Upper lobe of left lung (tissue), 6 donors: ENCODE measurements at regions not wholly inside any gene's neighbourhood (a gene's known extent, or its start where the extent isn't known, plus 50 kb on each side); places are given as distances from the start of the nearest gene placed in this dataset.
"Not testable (repeated sequence)": the region's sequence is repeated elsewhere in the genome, so short reads cannot be mapped to it uniquely, and the experiment has no call there.

Experiments used
- ATAC-seq, 2 donors: fragments of 200-7000 bp; cut with Tn5 transposase; one replicate each; pipeline ENCODE4 v1.9.1; 2022; ENCODE audit warnings: mild to moderate bottlenecking in 2 of 2, moderate library complexity in 2 of 2; ENCODE audit not compliant: low FRiP score in 2 of 2
- DNase-seq, 2 donors: peaks; one replicate each; pipeline ENCODE4 v3.0.0-alpha.2; 2019 to 2020
- H3K27ac ChIP-seq, 4 donors: fragments of 200-600 bp; sonication (generic); one replicate each; pipeline ENCODE4 v1.5.1; 2016 to 2019
- H3K27me3 ChIP-seq, 4 donors: fragments of 200-600 bp; sonication (generic); one replicate each; pipeline ENCODE4 v1.5.1; 2017 to 2019
- H3K36me3 ChIP-seq, 4 donors: fragments of 200-600 bp; sonication (generic); one replicate each; pipeline ENCODE4 v1.5.1; 2016 to 2019
- H3K4me1 ChIP-seq, 4 donors: fragments of 200-600 bp; sonication (generic); one replicate each; pipeline ENCODE4 v1.5.1; 2018 to 2019
- H3K4me3 ChIP-seq, 4 donors: fragments of 200-600 bp; sonication (generic); one replicate each; pipeline ENCODE4 v1.5.1; 2017 to 2019; ENCODE audit warnings: mild to moderate bottlenecking in 2 of 4, moderate library complexity in 1 of 4
- H3K9me3 ChIP-seq, 4 donors: fragments of 200-600 bp; sonication (generic); one replicate each; pipeline ENCODE4 v1.5.1; 2018 to 2019
- EP300 ChIP-seq, 4 donors: sonication (generic); formaldehyde crosslinking; IDR thresholded peaks; one replicate each; pipeline ENCODE4 v1.5.1; 2017; ENCODE audit warnings: antibody characterized with exemption in 4 of 4, control low read depth in 2 of 4
- POLR2A ChIP-seq, 4 donors: fragments of 450-650 bp; IDR thresholded peaks; one replicate each; pipeline ENCODE4 v1.5.1; 2016 to 2017; ENCODE audit warnings: antibody characterized with exemption in 4 of 4, mild to moderate bottlenecking in 2 of 4
- POLR2AphosphoS5 ChIP-seq, 2 donors: sonication (generic); formaldehyde crosslinking; IDR thresholded peaks; one replicate each; pipeline ENCODE4 v1.5.1; 2017; ENCODE audit warnings: antibody characterized with exemption in 2 of 2
- WGBS, 2 donors: methylation state at CpG; one replicate each; pipeline ENCODE4 v1.1.5; 2017 to 2018; 5-methylcytosine and 5-hydroxymethylcytosine counted together
- TF ChIP-seq, protein P1 (sequence below), 6 experiments: fragments of 450-650 bp in 4 of 6; fragments of 200-600 bp in 2 of 6; sonication (generic) in 2 of 6; IDR thresholded peaks; one replicate each; pipeline ENCODE4 v1.5.1; 2016 to 2019; ENCODE audit warnings: antibody characterized with exemption in 6 of 6
- donor health status: DM: no; HTN: no; CAD: no; lungs with moderate emphysema.
- donor health status: DM: no; HTN: yes; CAD: no; lungs with severe emphysema.

- ATAC-seq: no peak
Observed at GRCh38 chr2:13390676-13391075, 673.9 kb downstream of the TRIB2 start.

DNA sequence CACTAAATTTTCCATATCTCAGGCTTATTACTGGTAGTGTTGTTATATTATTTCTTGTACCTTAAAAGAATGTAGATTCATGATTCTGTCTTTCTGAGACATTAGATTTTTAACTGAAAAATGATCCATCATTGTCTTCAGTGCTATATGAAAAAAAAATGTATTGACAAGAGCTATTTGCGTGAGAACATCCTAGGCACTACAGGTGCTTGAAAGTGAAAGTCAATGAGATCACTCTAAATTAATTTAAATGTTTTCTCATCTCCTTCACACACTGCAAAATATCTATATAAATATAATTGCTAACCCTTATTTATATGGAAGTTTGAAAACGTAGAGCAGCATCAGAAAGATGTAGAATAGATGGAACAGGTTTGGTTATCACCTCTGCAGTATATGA lies 684.6 kb downstream of the TRIB2 start:
- DNase-seq (no peak), ATAC-seq (no peak)
- 69 to 78% methylated on average over 2 of the region's 2 CpGs for WGBS, 2 donors
- Histone ChIP-seq H3K4me3 (no peak overlapping the region), H3K4me1 (no peaks in the 10 kb centered on the region), H3K36me3 (no peaks in the 10 kb centered on the region), H3K27ac (no peak overlapping the region), H3K9me3 (peaks cover 0 to 5% (median 0%) of the 10 kb centered on the region in 4 donors), H3K27me3 (no peaks in the 10 kb centered on the region)
- TF ChIP-seq EP300 (IDR thresholded peaks at IDR 0.05) (no peak), POLR2AphosphoS5 (IDR thresholded peaks at IDR 0.05) (no peak), POLR2A (IDR thresholded peaks at IDR 0.05) (no peak)
- TF ChIP-seq, protein P1, sequence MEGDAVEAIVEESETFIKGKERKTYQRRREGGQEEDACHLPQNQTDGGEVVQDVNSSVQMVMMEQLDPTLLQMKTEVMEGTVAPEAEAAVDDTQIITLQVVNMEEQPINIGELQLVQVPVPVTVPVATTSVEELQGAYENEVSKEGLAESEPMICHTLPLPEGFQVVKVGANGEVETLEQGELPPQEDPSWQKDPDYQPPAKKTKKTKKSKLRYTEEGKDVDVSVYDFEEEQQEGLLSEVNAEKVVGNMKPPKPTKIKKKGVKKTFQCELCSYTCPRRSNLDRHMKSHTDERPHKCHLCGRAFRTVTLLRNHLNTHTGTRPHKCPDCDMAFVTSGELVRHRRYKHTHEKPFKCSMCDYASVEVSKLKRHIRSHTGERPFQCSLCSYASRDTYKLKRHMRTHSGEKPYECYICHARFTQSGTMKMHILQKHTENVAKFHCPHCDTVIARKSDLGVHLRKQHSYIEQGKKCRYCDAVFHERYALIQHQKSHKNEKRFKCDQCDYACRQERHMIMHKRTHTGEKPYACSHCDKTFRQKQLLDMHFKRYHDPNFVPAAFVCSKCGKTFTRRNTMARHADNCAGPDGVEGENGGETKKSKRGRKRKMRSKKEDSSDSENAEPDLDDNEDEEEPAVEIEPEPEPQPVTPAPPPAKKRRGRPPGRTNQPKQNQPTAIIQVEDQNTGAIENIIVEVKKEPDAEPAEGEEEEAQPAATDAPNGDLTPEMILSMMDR (IDR thresholded peaks at IDR 0.05): no peak

More at GRCh38 chr2:13390676-13391075, 673.9 kb downstream of the TRIB2 start:
- H3K4me1 ChIP-seq: no peaks in the 10 kb centered on the region
- TF ChIP-seq, protein P1 (IDR thresholded peaks at IDR 0.05): no peak
- TF ChIP-seq POLR2A (IDR thresholded peaks at IDR 0.05): no peak
- TF ChIP-seq EP300 (IDR thresholded peaks at IDR 0.05): no peak
- no peak for TF ChIP-seq POLR2AphosphoS5 (IDR thresholded peaks at IDR 0.05)
- H3K4me3 ChIP-seq: no peak overlapping the region
- H3K36me3 ChIP-seq: no peaks in the 10 kb centered on the region
- DNase-seq: no peak
- H3K9me3 ChIP-seq: peaks cover 0 to 6% (median 0%) of the 10 kb centered on the region in 4 donors
- H3K27me3 ChIP-seq: no peaks in the 10 kb centered on the region
- H3K27ac ChIP-seq: no peak overlapping the region

GRCh38 chr2:13413989-13414388 lies 697.3 kb downstream of the TRIB2 start:
- TF ChIP-seq POLR2AphosphoS5 (IDR thresholded peaks at IDR 0.05): no peak
- no peaks in the 10 kb centered on the region for H3K4me1 ChIP-seq
- ATAC-seq (no peak), DNase-seq (no peak)
- no peak overlapping the region for H3K27ac ChIP-seq
- H3K9me3 ChIP-seq: peaks cover 0 to 7% (median 0%) of the 10 kb centered on the region in 4 donors
- WGBS, 2 donors: 83 to 96% methylated on average over 1 of the region's 1 CpG
- H3K27me3 ChIP-seq: no peaks in the 10 kb centered on the region
- H3K36me3 ChIP-seq: no peaks in the 10 kb centered on the region
- H3K4me3 ChIP-seq: no peak overlapping the region

DNA sequence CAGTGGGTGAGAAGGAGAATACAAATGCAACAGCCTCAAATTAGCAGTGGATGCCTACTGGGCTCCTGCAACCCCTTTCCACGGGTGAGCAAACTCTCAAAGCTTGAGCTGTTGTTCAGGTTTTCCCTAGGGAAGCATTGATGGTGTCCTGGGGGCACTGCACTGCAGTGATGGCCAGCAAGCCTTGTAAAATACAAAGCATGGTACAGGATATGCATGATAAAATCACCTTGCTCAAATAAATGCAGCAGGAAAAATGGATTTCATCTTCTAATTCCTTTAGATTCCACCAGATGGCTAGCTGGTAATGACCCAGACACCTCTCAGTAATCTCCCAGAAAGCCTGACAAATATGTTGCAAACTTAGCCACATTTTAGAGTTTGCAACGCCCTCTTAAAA lies 698.2 kb downstream of the TRIB2 start:
- DNase-seq (no peak), ATAC-seq (no peak)
- Histone ChIP-seq H3K27ac (no peak overlapping the region), H3K9me3 (peaks cover 0 to 7% (median 0%) of the 10 kb centered on the region in 4 donors), H3K36me3 (no peaks in the 10 kb centered on the region), H3K27me3 (no peaks in the 10 kb centered on the region), H3K4me1 (no peaks in the 10 kb centered on the region), H3K4me3 (no peak overlapping the region)
- TF ChIP-seq, protein P1 (IDR thresholded peaks at IDR 0.05): no peak
- TF ChIP-seq POLR2AphosphoS5 (IDR thresholded peaks at IDR 0.05): no peak
- TF ChIP-seq EP300 (IDR thresholded peaks at IDR 0.05): no peak
- TF ChIP-seq POLR2A (IDR thresholded peaks at IDR 0.05): no peak
- 41 to 43% methylated on average over 2 of the region's 2 CpGs for WGBS, 2 donors

DNA sequence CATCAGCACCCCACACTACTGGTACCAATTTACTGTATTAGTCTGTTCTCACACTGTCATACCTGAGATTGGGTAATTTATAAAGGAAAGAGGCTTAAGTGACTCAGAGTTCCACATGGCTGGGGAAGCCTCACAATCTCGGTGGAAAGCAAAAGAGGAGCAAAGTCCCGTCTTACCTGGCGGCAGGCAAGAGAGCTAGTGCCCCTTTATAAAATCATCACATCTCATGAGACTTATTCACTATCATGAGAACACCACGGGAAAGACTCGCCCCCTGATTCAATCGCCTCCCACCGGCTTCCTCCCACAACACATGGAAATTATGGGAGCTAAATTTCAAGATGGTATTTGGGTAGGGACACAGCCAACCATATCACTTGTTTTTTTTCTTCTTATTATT lies 717.2 kb downstream of the TRIB2 start:
- Histone ChIP-seq H3K4me3 (no peak overlapping the region), H3K4me1 (no peaks in the 10 kb centered on the region), H3K27ac (no peak overlapping the region), H3K9me3 (no peaks in the 10 kb centered on the region), H3K36me3 (no peaks in the 10 kb centered on the region), H3K27me3 (no peaks in the 10 kb centered on the region)
- no peak for TF ChIP-seq POLR2AphosphoS5 (IDR thresholded peaks at IDR 0.05)
- no peak for TF ChIP-seq EP300 (IDR thresholded peaks at IDR 0.05)
- TF ChIP-seq, protein P1 (IDR thresholded peaks at IDR 0.05): no peak
- no peak for TF ChIP-seq POLR2A (IDR thresholded peaks at IDR 0.05)
- no peak for ATAC-seq
- no peak for DNase-seq
- 90 to 94% methylated on average over 7 of the region's 7 CpGs for WGBS, 2 donors

GRCh38 chr2:13443554-13444261 lies 727.0 kb downstream of the TRIB2 start:
- 52 to 54% methylated on average over 4 of the region's 4 CpGs for WGBS, 2 donors
- ATAC-seq, H3K27ac ChIP-seq, H3K27me3 ChIP-seq, H3K9me3 ChIP-seq, H3K36me3 ChIP-seq, H3K4me3 ChIP-seq, H3K4me1 ChIP-seq, DNase-seq: not testable (repeated sequence)
